Fibroblast of lung (primary cell): ENCODE measurements at regions not wholly inside any gene's neighbourhood (a gene's known extent, or its start where the extent isn't known, plus 50 kb on each side); places are given as distances from the start of the nearest gene placed in this dataset.

ENCODE experiments used
- DNase-seq, 2 donors: peaks; one replicate each; pipeline versions ENCODE4 v3.0.0 to v3.0.0-alpha.2; 2010; ENCODE audit warnings: low read depth in 2 of 2
- H2AFZ ChIP-seq: 2 replicates; pipeline ENCODE4 v1.5.1; 2012; ENCODE audit warnings: low read length, control low read depth, inconsistent platforms
- H3K27ac ChIP-seq: 2 replicates; pipeline ENCODE4 v1.5.1; 2011; ENCODE audit warnings: low read length, control low read depth; ENCODE audit not compliant: insufficient read depth
- H3K27me3 ChIP-seq: 2 replicates; pipeline ENCODE4 v1.5.1; 2011; ENCODE audit warnings: mild to moderate bottlenecking, low read length; ENCODE audit not compliant: control insufficient read depth, insufficient read depth
- H3K36me3 ChIP-seq: 2 replicates; pipeline ENCODE4 v1.5.1; 2011; ENCODE audit warnings: low read length; ENCODE audit not compliant: control insufficient read depth, insufficient read depth
- H3K4me1 ChIP-seq: 2 replicates; pipeline ENCODE4 v1.5.1; 2011; ENCODE audit warnings: low read length; ENCODE audit not compliant: control insufficient read depth, insufficient read depth; ENCODE audit errors: extremely low read depth
- H3K4me2 ChIP-seq: 2 replicates; pipeline ENCODE4 v1.5.1; 2011; ENCODE audit warnings: low read length, control low read depth; ENCODE audit not compliant: insufficient read depth; ENCODE audit errors: extremely low read depth
- H3K4me3 ChIP-seq, 4 experiments: fragments of 200-600 bp in 1 of 4; sonication (generic) in 1 of 4; replicated peaks in 1 of 4; 2 replicates each; pipeline ENCODE4 v1.5.1; 2011 to 2016; ENCODE audit warnings: low read length in 4 of 4, low read depth in 3 of 4, mild to moderate bottlenecking in 3 of 4, control low read depth in 2 of 4, inconsistent platforms in 1 of 4, mixed read lengths in 1 of 4; ENCODE audit not compliant: insufficient read depth in 1 of 4; ENCODE audit errors: control extremely low read depth in 1 of 4
- H3K79me2 ChIP-seq: 2 replicates; pipeline ENCODE4 v1.5.1; 2012; ENCODE audit warnings: mild to moderate bottlenecking, low read length, inconsistent platforms; ENCODE audit not compliant: control insufficient read depth, insufficient read depth
- H3K9ac ChIP-seq: 2 replicates; pipeline ENCODE4 v1.5.1; 2011; ENCODE audit warnings: mild to moderate bottlenecking, low read length, control low read depth; ENCODE audit not compliant: insufficient read depth
- H3K9me3 ChIP-seq: 2 replicates; pipeline ENCODE4 v1.5.1; 2012; ENCODE audit warnings: low read depth, low read length; ENCODE audit not compliant: control insufficient read depth, insufficient read depth
- H4K20me1 ChIP-seq: 2 replicates; pipeline ENCODE4 v1.5.1; 2011; ENCODE audit warnings: low read length; ENCODE audit not compliant: control insufficient read depth, insufficient read depth; ENCODE audit errors: extremely low read depth
- EZH2 ChIP-seq: IDR thresholded peaks from 2 replicates; pipeline ENCODE4 v1.5.1; 2012; ENCODE audit warnings: low read length, control low read depth, mild to moderate bottlenecking; ENCODE audit errors: missing control alignments
- TF ChIP-seq, protein P1 (sequence below), 2 donors: IDR thresholded peaks in 1 of 2; conservative IDR thresholded peaks in 1 of 2; 1 replicate in 1 of 2; 2 replicates in 1 of 2; pipeline ENCODE4 v1.5.1; 2011 to 2012; ENCODE audit warnings: low read length in 2 of 2, control low read depth in 1 of 2, inconsistent platforms in 1 of 2, low read depth in 1 of 2, mild to moderate bottlenecking in 1 of 2

GRCh38 chr4:108314900-108315589 lies 146.3 kb upstream of the LEF1 start:
- no peak overlapping the region for H3K4me3 ChIP-seq
- H3K9ac ChIP-seq = no peak overlapping the region
- H3K27ac ChIP-seq = no peak overlapping the region
- no peaks in the 10 kb centered on the region for H3K36me3 ChIP-seq
- no peak for DNase-seq
- TF ChIP-seq, protein P1, sequence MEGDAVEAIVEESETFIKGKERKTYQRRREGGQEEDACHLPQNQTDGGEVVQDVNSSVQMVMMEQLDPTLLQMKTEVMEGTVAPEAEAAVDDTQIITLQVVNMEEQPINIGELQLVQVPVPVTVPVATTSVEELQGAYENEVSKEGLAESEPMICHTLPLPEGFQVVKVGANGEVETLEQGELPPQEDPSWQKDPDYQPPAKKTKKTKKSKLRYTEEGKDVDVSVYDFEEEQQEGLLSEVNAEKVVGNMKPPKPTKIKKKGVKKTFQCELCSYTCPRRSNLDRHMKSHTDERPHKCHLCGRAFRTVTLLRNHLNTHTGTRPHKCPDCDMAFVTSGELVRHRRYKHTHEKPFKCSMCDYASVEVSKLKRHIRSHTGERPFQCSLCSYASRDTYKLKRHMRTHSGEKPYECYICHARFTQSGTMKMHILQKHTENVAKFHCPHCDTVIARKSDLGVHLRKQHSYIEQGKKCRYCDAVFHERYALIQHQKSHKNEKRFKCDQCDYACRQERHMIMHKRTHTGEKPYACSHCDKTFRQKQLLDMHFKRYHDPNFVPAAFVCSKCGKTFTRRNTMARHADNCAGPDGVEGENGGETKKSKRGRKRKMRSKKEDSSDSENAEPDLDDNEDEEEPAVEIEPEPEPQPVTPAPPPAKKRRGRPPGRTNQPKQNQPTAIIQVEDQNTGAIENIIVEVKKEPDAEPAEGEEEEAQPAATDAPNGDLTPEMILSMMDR (conservative IDR thresholded peaks at IDR 0.05 in 1 of 2, IDR thresholded peaks at IDR 0.05 in 1 of 2; ENCODE audit: low read depth in 1 of 2, low read length in 2 of 2) = no peak
- TF ChIP-seq EZH2 = no peak
- H3K4me1 ChIP-seq = no peaks in the 10 kb centered on the region
- H3K4me2 ChIP-seq = no peak overlapping the region
- H3K27me3 ChIP-seq = no peaks in the 10 kb centered on the region
- no peaks in the 10 kb centered on the region for H4K20me1 ChIP-seq
- H3K79me2 ChIP-seq = no peaks in the 10 kb centered on the region
- no peaks in the 10 kb centered on the region for H3K9me3 ChIP-seq
- no peak overlapping the region for H2AFZ ChIP-seq

GRCh38 chr4:108313546-108314339 lies 145.0 kb upstream of the LEF1 start:
- H2AFZ ChIP-seq = no peak overlapping the region
- DNase-seq = no peak
- no peak overlapping the region for H3K9ac ChIP-seq
- H3K27me3 ChIP-seq = no peaks in the 10 kb centered on the region
- no peak overlapping the region for H3K4me2 ChIP-seq
- no peaks in the 10 kb centered on the region for H3K36me3 ChIP-seq
- no peak overlapping the region for H3K27ac ChIP-seq
- H3K4me3 ChIP-seq = no peak overlapping the region
- H3K9me3 ChIP-seq = no peaks in the 10 kb centered on the region
- H3K4me1 ChIP-seq = no peaks in the 10 kb centered on the region
- no peaks in the 10 kb centered on the region for H4K20me1 ChIP-seq
- no peak for TF ChIP-seq EZH2
- TF ChIP-seq, protein P1 (conservative IDR thresholded peaks at IDR 0.05 in 1 of 2, IDR thresholded peaks at IDR 0.05 in 1 of 2; ENCODE audit: low read depth in 1 of 2, low read length in 2 of 2) = no peak
- H3K79me2 ChIP-seq = no peaks in the 10 kb centered on the region

GRCh38 chr4:108311313-108311712 lies 142.6 kb upstream of the LEF1 start:
- H2AFZ ChIP-seq = no peak overlapping the region
- TF ChIP-seq, protein P1 (conservative IDR thresholded peaks at IDR 0.05 in 1 of 2, IDR thresholded peaks at IDR 0.05 in 1 of 2; ENCODE audit: low read depth in 1 of 2, low read length in 2 of 2) = no peak
- TF ChIP-seq EZH2 = no peak

More at GRCh38 chr4:108311313-108311712, 142.6 kb upstream of the LEF1 start:
- Histone ChIP-seq H3K4me1 (no peaks in the 10 kb centered on the region), H3K9ac (no peak overlapping the region), H4K20me1 (no peaks in the 10 kb centered on the region), H3K4me3 (no peak overlapping the region), H3K36me3 (no peaks in the 10 kb centered on the region), H3K27me3 (no peaks in the 10 kb centered on the region), H3K79me2 (no peaks in the 10 kb centered on the region), H3K9me3 (no peaks in the 10 kb centered on the region), H3K27ac (no peak overlapping the region), H3K4me2 (no peak overlapping the region)
- no peak for DNase-seq
